Parathyroid adenoma (tissue), 2 donors: ENCODE measurements at regions not wholly inside any gene's neighbourhood (a gene's known extent, or its start where the extent isn't known, plus 50 kb on each side); places are given as distances from the start of the nearest gene placed in this dataset.

Experiments
- H2AFZ ChIP-seq: fragments of 300-600 bp; sonication (generic); one replicate; pipeline ENCODE4 v1.7.0; 2017; ENCODE audit warnings: antibody characterized with exemption, mild to moderate bottlenecking
- H3K27ac ChIP-seq: fragments of 300-600 bp; sonication (generic); one replicate; pipeline ENCODE4 v1.7.0; 2017
- H3K27me3 ChIP-seq: fragments of 300-600 bp; sonication (generic); one replicate; pipeline ENCODE4 v1.7.0; 2017; ENCODE audit warnings: low read length; ENCODE audit not compliant: control insufficient read depth, insufficient read depth
- H3K36me3 ChIP-seq: fragments of 300-600 bp; sonication (generic); one replicate; pipeline ENCODE4 v1.7.0; 2017; ENCODE audit warnings: low read length; ENCODE audit not compliant: control insufficient read depth, insufficient read depth
- H3K4me1 ChIP-seq: fragments of 300-600 bp; sonication (generic); one replicate; pipeline ENCODE4 v1.7.0; 2017; ENCODE audit warnings: control low read depth
- H3K4me2 ChIP-seq: fragments of 300-600 bp; sonication (generic); one replicate; pipeline ENCODE4 v1.7.0; 2017; ENCODE audit warnings: low read length
- H3K4me3 ChIP-seq: fragments of 300-600 bp; sonication (generic); one replicate; pipeline ENCODE4 v1.7.0; 2017; ENCODE audit warnings: low read depth, low read length
- H3K79me2 ChIP-seq: fragments of 300-600 bp; sonication (generic); one replicate; pipeline ENCODE4 v1.7.0; 2017; ENCODE audit warnings: control low read depth
- H3K9ac ChIP-seq: fragments of 300-600 bp; sonication (generic); one replicate; pipeline ENCODE4 v1.7.0; 2017; ENCODE audit warnings: mild to moderate bottlenecking
- H3K9me3 ChIP-seq: fragments of 300-600 bp; sonication (generic); one replicate; pipeline ENCODE4 v1.7.0; 2017; ENCODE audit warnings: low read length; ENCODE audit not compliant: control insufficient read depth
- CTCF ChIP-seq: fragments of 300-600 bp; sonication (generic); IDR thresholded peaks from one replicate; pipeline ENCODE4 v1.7.0; 2017; ENCODE audit warnings: antibody characterized with exemption, mild to moderate bottlenecking
- donor health status: primary hyperparathyroidism.

GRCh38 chr16:5582529-5582928, 484.9 kb upstream of the EEF2KMT start:
- no peak overlapping the region for H2AFZ ChIP-seq
- no peaks in the 10 kb centered on the region for H3K36me3 ChIP-seq
- H3K27me3 ChIP-seq: no peaks in the 10 kb centered on the region
- H3K79me2 ChIP-seq: no peaks in the 10 kb centered on the region
- no peak overlapping the region for H3K4me2 ChIP-seq
- no peaks in the 10 kb centered on the region for H3K9me3 ChIP-seq
- no peak overlapping the region for H3K4me3 ChIP-seq
- no peak for TF ChIP-seq CTCF
- no peaks in the 10 kb centered on the region for H3K4me1 ChIP-seq
- no peak overlapping the region for H3K9ac ChIP-seq
- no peak overlapping the region for H3K27ac ChIP-seq

GRCh38 chr16:5581908-5582307, 484.3 kb upstream of the EEF2KMT start:
- H3K79me2 ChIP-seq: no peaks in the 10 kb centered on the region
- TF ChIP-seq CTCF: no peak

GRCh38 chr16:5581428-5581827, 483.8 kb upstream of the EEF2KMT start:
- Histone ChIP-seq H3K4me1 (no peaks in the 10 kb centered on the region), H3K4me3 (no peak overlapping the region), H3K9ac (no peak overlapping the region), H3K9me3 (no peaks in the 10 kb centered on the region), H3K36me3 (no peaks in the 10 kb centered on the region), H3K27me3 (no peaks in the 10 kb centered on the region), H2AFZ (no peak overlapping the region), H3K27ac (no peak overlapping the region), H3K79me2 (no peaks in the 10 kb centered on the region), H3K4me2 (no peak overlapping the region)
- TF ChIP-seq CTCF: no peak

More at GRCh38 chr16:5581908-5582307, 484.3 kb upstream of the EEF2KMT start:
- H3K4me1 ChIP-seq: no peaks in the 10 kb centered on the region
- H3K36me3 ChIP-seq: no peaks in the 10 kb centered on the region
- H3K4me2 ChIP-seq: no peak overlapping the region
- H3K9me3 ChIP-seq: no peaks in the 10 kb centered on the region
- H3K27me3 ChIP-seq: no peaks in the 10 kb centered on the region
- H2AFZ ChIP-seq: no peak overlapping the region
- no peak overlapping the region for H3K9ac ChIP-seq
- H3K27ac ChIP-seq: no peak overlapping the region
- no peak overlapping the region for H3K4me3 ChIP-seq

- Histone ChIP-seq H2AFZ (no peak overlapping the region), H3K4me1 (no peaks in the 10 kb centered on the region), H3K79me2 (no peaks in the 10 kb centered on the region), H3K36me3 (no peaks in the 10 kb centered on the region), H3K27me3 (no peaks in the 10 kb centered on the region), H3K4me2 (no peak overlapping the region), H3K9me3 (no peaks in the 10 kb centered on the region), H3K27ac (no peak overlapping the region), H3K9ac (no peak overlapping the region), H3K4me3 (no peak overlapping the region)
- no peak for TF ChIP-seq CTCF
These were observed 483.2 kb upstream of the EEF2KMT start for GRCh38 chr16:5580772-5581171.

- no peaks in the 10 kb centered on the region for H3K4me1 ChIP-seq
- no peaks in the 10 kb centered on the region for H3K79me2 ChIP-seq
- no peak overlapping the region for H3K9ac ChIP-seq
- no peaks in the 10 kb centered on the region for H3K27me3 ChIP-seq
- no peak overlapping the region for H3K4me3 ChIP-seq
- H3K36me3 ChIP-seq: no peaks in the 10 kb centered on the region
- H3K9me3 ChIP-seq: no peaks in the 10 kb centered on the region
- H3K4me2 ChIP-seq: no peak overlapping the region
- no peak overlapping the region for H2AFZ ChIP-seq
- H3K27ac ChIP-seq: no peak overlapping the region
- no peak for TF ChIP-seq CTCF
These were observed 482.7 kb upstream of the EEF2KMT start for GRCh38 chr16:5580296-5580695.
